ENCODE measurements at regions not wholly inside any gene's neighbourhood (a gene's known extent, or its start where the extent isn't known, plus 50 kb on each side); places are given as distances from the start of the nearest gene placed in this dataset.
"Not testable (repeated sequence)": the region's sequence is repeated elsewhere in the genome, so short reads cannot be mapped to it uniquely, and the experiment has no call there.

DNA sequence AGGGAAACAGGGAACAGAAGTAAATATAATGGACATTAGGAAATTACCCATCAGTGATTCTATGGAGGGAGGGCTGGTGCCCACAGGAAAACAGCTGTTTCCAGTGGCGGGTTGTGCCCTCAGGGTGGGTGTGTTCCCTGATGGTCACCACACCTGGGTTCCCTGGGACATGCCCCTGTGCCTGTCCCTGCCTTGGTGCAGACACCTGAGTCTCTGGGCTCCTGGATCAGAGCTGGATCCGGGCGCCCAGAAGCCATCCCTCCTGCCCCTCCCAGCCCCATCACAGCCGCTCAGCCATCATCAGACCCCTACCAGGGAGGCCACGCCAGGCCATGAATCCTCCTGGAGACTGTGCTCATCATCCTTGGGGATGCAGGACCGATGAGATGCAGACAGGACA, 307.2 kb upstream of the SFSWAP start:
- DNase-seq (ENCODE audit: low spot score): no peak
- TF ChIP-seq, protein P1, sequence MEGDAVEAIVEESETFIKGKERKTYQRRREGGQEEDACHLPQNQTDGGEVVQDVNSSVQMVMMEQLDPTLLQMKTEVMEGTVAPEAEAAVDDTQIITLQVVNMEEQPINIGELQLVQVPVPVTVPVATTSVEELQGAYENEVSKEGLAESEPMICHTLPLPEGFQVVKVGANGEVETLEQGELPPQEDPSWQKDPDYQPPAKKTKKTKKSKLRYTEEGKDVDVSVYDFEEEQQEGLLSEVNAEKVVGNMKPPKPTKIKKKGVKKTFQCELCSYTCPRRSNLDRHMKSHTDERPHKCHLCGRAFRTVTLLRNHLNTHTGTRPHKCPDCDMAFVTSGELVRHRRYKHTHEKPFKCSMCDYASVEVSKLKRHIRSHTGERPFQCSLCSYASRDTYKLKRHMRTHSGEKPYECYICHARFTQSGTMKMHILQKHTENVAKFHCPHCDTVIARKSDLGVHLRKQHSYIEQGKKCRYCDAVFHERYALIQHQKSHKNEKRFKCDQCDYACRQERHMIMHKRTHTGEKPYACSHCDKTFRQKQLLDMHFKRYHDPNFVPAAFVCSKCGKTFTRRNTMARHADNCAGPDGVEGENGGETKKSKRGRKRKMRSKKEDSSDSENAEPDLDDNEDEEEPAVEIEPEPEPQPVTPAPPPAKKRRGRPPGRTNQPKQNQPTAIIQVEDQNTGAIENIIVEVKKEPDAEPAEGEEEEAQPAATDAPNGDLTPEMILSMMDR (IDR thresholded peaks at IDR 0.05; ENCODE audit: extremely low read depth, missing control alignments): no peak

DNA sequence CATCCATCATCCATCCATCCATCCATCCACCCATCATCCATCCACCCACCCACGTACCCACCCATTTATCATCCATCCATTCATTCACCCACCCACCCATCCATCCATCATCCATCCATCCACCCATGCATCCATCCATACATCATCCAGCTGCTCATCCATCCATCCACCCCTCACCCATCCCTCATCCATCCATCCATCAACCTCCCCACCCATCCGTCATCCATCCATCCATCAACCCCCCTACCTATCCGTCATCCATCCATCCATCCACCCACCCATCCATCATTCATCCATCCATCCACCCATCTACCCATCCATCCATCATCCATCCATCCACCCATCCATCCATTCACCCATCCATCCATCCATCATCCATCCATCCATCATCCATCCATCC, 306.2 kb upstream of the SFSWAP start:
- DNase-seq (ENCODE audit: low spot score): no peak
- TF ChIP-seq, protein P1 (IDR thresholded peaks at IDR 0.05; ENCODE audit: extremely low read depth, missing control alignments): no peak

DNA sequence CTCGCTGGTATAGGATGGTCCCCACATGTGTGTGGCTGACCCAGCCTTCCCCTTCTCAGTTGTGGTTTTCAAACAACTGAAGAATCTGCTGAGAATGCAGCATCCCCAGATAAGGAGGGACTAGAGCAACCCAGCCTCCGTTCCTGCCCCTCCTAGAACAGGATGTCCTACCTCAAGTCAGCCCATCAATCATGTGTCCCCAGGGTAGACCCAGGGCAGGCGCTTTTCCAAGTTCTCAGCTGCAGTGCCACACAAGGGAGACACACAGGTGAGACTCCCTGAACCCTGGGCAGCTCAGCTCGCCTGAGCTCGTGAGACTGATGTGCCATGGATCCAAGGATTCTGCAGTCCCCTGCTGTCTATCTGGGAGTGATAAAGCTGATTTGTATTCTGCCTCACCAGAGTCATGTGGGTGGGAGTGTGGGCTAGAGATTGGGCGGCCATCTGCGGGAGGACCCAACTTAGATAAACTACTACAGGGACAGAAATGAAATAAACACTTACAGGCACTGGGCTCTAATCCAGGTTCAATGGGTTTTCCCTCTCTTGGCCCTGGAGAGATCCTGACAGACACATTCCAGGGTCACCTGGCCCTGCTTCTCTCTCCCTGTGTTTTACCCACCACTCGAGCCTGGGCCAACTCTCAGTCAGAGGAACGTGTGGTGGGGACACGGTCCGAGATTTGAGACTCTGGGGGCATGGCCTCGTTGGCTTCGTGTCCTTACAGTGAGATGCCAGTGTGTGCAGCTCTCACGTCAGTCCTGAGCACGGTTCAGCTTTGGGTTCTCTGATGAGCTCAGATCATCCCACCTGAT, 303.5 kb upstream of the SFSWAP start:
- TF ChIP-seq, protein P1 (IDR thresholded peaks at IDR 0.05; ENCODE audit: extremely low read depth, missing control alignments): no peak
- no peak for DNase-seq (ENCODE audit: low spot score)

DNA sequence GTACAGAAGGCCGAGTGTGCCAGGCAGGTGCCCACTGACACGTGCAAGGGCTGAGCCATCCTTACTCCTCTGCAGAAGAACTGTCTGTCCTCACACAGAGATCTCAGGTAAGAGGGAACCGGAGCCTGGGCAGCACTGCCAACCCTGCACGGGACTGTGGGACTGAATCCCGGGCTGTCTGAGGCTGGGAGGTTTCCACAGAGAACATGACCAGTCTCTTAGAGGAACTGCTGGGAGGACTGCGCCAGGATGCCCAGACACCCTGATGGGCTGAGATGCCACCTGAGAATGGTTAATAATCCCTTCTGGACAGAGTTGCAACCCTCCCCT, 302.9 kb upstream of the SFSWAP start:
- TF ChIP-seq, protein P1 (IDR thresholded peaks at IDR 0.05; ENCODE audit: extremely low read depth, missing control alignments): no peak
- no peak for DNase-seq (ENCODE audit: low spot score)

DNA sequence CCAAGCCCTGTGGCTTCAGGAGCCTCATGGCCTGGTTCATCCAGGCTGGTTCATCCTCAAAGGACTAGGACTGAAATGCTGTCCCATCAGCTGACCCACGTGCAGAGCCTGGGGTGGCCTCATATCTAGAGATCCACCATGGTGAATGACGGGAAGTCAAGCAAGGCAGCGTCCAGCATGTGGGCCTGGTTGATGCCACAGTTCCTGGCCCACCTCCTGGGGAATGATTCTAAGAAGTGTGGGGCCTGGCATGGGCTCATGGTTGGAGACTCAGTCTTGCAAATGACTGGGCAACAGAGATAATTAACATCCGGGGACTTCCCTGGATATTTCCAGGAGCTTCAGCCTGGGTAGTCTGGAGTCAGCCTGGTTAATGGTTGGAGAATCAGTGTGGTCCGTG, 302.4 kb upstream of the SFSWAP start:
- TF ChIP-seq, protein P1 (IDR thresholded peaks at IDR 0.05; ENCODE audit: extremely low read depth, missing control alignments): no peak
- DNase-seq (ENCODE audit: low spot score): no peak

DNA sequence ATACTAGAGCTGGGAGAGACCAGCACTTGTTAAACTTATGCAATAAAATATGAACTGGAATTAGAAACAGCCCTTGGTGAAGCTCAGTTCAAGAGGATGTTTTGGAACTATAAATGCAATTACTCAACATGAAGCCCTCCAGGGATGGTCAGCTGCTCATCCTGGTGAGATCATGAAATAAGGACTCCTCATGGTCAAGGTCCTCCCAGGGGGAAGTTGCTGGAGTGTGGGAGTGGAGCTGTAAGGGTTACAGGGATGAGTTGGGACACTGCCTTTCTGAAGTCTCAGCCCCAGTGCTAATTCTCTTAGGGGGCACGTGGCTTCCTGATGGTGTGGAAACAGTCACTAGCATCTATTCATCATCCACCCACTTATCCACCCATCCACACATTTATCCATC, 301.7 kb upstream of the SFSWAP start:
- TF ChIP-seq, protein P1 (IDR thresholded peaks at IDR 0.05; ENCODE audit: extremely low read depth, missing control alignments): no peak
- DNase-seq (ENCODE audit: low spot score): no peak

DNA sequence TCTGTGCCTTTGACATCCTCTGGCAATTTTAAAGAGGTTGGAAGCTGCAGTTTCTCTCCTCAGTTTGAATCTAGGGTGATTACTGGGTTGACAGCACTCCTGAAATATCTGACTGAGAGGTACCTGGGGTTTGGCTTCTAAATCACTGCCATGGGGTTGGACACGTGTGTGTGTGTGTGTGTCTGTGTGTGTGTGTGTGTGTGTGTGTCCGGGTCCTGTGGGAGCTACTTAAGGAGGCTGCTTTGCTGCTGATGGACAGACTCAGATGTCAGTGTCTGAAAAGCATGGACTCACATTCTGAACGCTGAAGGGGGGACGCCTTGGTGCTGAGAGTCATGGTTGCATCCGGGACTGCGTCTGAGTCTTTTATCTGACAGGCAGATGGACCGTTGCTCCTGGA, 299.1 kb upstream of the SFSWAP start:
- DNase-seq (ENCODE audit: low spot score): not testable (repeated sequence)

DNA sequence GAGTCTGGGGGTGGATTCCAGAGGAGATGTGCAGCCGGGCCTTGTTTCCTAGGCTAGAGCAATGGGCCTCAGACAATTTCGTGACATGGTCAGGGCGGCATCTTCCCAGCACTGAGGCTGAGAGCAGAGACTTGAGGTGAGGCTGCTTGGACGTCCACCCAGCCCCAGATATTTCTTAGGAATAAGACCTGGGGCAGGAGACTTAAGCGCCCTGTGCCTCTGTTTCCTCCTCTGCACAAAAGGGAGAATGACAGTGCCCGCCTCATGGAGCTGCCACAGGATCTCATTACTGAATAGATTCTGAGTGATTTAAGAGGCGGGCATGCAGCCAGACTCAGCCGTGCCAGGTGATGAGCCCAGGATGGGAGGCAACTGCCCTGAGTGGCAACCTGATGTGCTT, 297.9 kb upstream of the SFSWAP start:
- no peak for DNase-seq (ENCODE audit: low spot score)
- TF ChIP-seq, protein P1 (IDR thresholded peaks at IDR 0.05; ENCODE audit: extremely low read depth, missing control alignments): no peak

Data from GM20000 (cell line).